ENCODE measurements at regions not wholly inside any gene's neighbourhood (a gene's known extent, or its start where the extent isn't known, plus 50 kb on each side); places are given as distances from the start of the nearest gene placed in this dataset.
"Not testable (repeated sequence)": the region's sequence is repeated elsewhere in the genome, so short reads cannot be mapped to it uniquely, and the experiment has no call there.

DNA sequence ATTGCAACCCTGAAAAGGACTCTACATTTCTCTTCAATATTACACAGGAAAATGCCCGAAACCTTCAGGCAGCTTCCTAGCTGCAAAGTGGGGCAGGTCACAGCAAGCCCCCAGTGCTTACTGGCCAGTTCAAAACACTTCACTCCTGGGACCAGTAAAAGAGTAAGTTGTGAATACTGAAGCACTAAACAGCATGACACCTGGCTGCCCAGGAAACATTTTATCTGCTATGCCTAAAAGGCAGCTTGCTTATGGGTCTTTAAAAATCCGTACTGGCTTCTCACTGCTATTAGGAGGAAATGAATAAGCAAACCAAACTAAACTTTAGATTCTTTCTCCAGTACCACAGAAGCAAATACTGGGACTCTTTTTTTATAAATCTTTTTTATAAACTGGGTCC is 457.9 kb upstream of the ALCAM start:
- no peak for DNase-seq

DNA sequence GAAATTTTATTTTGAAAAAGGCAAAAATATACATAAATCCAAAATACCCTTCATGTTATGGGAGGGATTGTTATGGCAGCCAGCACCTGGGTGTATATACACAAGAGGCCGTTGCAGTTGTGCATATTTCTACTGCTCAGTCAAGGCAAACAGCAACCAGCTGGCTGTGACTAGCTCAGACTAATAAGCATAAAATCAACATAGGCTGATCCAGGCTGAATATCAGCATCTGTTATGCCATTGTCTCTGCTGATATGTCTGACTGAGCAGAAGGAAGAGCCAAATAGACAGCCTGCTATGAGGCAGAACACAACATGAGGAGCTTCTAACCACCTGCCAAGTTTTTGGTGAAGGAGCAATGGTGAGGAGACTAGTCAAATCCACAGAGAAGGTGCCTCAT is 457.5 kb upstream of the ALCAM start:
- DNase-seq, result peak; percentile 74

GRCh38 chr3:104909721-104910120 is 457.0 kb upstream of the ALCAM start:
- DNase-seq, result no peak

DNA sequence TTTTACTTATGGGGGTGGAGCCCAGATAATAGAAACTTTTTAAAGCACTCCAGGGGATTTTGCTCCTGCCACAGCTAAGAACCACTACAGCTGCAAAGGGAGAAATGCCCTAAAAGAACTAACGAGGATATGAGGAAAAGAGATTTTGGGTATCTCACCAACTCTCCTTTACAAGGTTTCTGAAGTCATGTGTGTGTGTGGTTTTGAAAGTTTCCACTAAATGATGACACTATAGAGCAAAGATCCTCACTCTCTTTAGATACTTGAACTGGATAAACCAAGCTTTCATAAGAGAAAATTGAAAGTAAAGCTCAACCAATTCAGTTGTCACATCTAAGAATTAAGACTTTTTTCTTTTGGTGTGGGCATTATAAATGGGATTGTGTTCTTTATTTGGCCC is 455.3 kb upstream of the ALCAM start:
- no peak for DNase-seq

GRCh38 chr3:104916971-104917370 is 449.7 kb upstream of the ALCAM start:
- no peak for DNase-seq

DNA sequence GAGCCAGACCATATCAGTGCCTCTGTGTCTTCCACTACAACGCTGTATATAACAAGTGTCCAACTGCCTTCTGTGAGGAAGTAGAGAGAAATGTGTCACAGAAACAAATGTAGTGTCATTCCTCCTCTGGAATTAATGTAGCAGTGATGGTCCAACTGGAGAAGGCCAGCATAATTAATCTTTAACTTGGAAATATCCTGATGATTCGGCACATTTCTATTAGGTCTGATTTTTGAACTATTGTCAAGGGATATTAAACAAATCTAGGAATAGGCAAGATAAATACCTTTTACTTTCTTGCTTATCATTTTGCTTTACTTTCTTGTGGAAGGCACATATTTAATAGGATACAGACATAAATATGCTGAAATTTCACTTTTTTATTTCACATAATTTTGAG is 446.2 kb upstream of the ALCAM start:
- DNase-seq, result no peak

- no peak for DNase-seq
These were observed 432.7 kb upstream of the ALCAM start for GRCh38 chr3:104933972-104934371.

DNA sequence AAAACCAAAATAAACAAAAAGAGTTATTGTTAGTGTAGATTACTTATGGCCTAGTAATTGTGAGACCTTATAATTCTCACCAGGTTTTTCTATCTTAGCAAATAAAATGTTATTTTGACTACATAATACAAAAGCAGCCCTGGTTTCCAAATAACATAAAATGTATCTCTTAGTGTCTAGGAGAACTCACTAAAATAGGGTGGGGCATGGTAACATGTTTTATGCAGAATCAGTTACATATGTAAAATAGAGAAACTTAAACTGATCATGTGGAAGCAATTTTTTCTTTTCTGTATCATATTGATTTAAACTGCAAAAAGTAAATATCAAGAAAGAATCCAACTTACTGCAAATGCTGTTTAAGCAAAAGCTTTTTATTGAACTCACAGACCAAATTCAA is 431.1 kb upstream of the ALCAM start:
- no peak for DNase-seq

DNA sequence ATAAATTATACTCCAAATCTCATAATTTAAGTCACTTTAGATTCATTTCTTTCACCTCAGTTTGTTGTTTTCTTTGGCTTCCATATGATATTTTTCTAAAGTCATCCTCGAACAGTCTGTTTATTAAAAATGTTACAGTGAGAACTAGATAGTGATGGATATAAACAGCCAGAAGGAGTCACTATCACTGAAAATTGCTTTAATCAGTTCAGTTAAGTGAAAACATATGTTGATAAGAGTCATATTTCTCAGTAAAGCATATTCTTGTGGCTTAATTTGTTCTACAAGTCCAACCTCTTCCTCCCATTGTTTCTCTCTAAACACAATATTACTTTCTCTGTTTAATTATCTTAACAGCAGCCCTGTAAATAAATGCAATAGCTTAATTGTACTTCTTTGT is 427.5 kb upstream of the ALCAM start:
- DNase-seq, result no peak

- no peak for DNase-seq
These were observed 424.9 kb upstream of the ALCAM start for GRCh38 chr3:104941785-104942184.

DNA sequence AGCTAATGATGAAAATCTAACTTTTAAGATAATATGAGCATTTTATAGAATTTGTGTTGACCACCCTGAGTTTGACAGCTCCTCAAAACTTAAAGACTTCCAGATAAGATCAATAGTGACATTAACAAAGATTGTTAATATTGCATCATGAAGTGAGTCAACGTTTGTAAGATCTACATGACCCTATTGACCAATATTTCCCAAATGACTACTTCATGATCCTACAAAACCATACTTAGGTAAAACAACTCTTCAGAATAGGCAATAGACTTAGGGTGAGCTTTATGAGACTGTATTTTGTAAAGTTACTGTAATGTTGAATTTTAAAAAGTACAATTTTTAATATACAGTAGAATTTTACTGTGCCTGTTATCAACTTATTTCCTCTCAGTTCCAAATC is 422.7 kb upstream of the ALCAM start:
- no peak for DNase-seq

DNA sequence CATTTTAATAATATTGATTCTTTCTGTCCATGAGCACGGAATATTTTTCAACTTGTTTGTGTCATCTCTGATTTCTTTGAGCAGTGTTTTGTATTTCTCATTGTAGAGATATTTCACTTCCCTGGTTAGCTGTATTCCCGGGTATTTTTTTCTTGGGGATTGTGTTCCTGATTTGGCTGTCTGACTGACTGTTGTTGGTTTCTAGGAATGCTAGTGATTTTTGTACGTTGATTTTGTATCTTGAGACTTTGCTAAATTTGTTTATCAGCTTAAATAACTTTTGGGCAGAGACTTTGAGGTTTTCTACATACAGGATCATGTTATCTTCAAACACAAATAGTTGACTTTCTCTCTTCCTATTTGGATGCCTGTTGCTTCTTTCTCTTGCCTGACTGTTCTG is 418.8 kb upstream of the ALCAM start:
- DNase-seq, result no peak

GRCh38 chr3:104949810-104950209 is 416.9 kb upstream of the ALCAM start:
- DNase-seq, result not testable (repeated sequence)

- DNase-seq, result no peak
These were observed 415.3 kb upstream of the ALCAM start for GRCh38 chr3:104951426-104951825.

DNA sequence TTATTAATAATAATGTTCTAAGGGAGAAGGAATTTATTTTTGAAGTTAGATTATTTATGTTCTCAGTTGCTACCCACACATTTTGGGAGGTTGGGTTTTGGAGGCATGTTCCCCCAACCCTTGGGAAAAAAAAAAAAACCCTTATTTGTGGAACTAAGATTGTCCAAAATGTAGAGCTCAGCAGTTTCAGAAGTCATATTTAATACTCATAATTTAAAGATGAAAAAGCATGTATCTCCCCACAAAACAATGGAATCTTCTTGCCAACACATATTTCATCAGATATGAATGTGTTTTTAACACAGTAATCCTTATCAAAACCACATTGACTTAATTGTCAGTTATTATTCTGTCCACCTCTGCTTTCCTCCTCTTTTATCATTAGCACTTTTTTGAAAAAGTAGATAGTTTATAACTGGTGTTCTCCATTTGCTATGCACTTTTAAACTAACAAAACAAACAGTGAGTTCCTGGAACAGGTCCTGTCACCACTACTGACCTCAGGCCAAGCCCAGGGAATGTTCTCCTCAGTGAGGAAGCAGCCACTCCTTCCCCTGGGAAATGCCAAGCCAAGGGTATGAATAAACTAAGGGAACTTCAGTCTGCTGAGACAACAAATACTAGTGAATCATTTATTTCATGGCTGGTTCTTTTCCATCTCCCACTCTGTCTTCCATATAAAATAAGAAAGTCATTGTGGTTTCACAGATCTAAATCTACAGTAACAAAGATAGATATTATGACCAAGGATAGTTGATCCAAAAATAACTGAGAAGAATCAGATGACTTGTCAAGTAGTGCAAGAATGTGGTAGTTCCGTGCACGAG is 414.4 kb upstream of the ALCAM start:
- DNase-seq, result peak; percentile 91

- no peak for DNase-seq
These were observed 409.9 kb upstream of the ALCAM start for GRCh38 chr3:104956620-104957345.

DNA sequence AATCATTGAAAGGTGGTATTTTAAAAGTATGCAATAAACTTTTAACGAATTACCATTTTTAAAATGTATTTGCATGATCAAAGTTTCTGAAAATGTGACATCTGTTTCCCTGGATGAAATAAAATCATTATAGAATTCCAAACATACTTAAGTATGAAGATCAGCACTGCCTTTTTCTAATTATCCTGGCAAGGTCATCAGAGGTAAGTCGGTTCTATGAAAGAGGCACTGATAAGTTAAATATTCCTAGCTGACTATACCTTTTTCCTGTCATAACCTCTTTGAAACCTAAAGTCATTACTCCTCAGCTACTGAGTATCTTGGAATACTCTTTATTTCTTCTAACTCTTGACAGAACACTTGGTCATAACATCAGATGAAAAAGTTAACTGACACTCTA is 406.1 kb upstream of the ALCAM start:
- DNase-seq, result no peak

DNA sequence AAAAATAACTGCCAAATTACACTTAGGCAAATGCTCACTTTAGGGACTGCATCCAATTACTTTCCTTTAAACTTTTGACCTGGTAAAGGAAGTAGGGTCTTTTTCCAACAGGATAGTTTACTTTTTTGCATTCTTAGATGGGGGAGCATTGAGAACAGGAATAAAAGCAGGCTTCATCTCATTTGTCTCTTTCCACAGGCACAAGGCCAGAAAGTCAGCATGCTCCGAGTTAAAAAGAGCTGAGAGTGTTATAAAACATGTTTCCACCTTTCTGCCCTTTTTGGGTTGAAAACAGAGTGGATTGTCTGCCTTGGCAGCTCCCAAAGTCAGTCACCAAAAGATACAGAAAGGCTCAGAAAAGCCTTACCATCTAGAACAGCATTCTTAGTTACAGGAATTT is 404.9 kb upstream of the ALCAM start:
- no peak for DNase-seq

GRCh38 chr3:104974316-104974715 is 392.4 kb upstream of the ALCAM start:
- no peak for DNase-seq

DNA sequence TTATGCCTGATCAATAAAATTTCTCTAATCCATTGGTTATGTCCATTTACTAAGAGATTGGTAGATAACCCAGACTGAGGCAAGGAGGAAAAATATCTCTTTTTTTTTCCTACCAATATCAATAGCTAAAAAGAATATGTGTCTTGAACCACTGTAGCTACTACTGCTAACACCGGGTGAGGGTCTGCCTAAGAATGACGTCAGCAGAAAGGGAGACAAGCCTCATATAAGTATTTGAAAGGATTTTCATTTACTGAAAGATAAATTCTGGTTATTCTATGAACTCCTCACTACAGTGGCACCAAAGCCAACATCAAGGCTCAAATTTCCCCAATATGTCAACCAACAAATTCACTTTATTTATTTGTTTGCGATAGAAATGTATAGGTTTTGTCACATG is 389.0 kb upstream of the ALCAM start:
- no peak for DNase-seq

GRCh38 chr3:104982130-104982529 is 384.6 kb upstream of the ALCAM start:
- DNase-seq, result no peak

DNA sequence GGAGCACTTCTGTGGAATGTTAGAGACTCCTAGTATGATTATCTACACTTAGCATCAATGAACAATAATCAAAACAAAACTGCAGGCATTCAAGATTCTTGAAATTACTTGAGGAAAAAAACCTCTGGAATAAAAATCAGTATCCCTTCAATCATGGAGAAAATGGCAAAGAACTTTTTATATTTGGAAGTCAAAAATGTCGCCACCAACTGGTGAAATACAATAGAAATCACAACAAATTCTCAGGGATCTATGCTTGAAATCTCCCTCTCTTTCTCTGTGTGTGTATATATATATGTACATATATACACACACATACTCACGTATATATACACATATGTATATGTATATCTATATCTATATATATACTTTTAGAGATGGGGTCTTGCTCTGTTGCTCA is 378.9 kb upstream of the ALCAM start:
- no peak for DNase-seq

DNA sequence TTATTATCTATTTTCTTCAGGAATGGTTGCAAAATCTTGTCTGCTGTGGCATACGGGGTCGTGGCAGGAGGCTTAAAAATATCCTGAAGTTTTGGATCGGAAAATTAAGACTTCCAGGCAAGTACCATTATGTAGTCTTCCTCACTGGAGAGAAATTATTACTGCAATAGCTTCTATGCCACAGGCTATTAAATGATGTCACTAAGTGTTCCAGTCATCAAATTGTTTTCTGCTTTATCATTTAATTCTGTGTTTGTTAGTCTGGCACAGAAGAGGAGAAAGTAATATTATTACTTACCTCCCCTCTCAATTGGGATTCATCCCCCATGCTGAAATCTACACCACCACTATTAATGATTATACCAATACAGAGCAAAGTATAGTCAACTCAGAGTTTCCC is 378.2 kb upstream of the ALCAM start:
- DNase-seq, result no peak

GRCh38 chr3:104989878-104990277 is 376.8 kb upstream of the ALCAM start:
- DNase-seq, result no peak

- no peak for DNase-seq
These were observed 376.0 kb upstream of the ALCAM start for GRCh38 chr3:104990758-104991157.
